K562 (cell line): ENCODE measurements at regions not wholly inside any gene's neighbourhood (a gene's known extent, or its start where the extent isn't known, plus 50 kb on each side); places are given as distances from the start of the nearest gene placed in this dataset.

Experiments used
- ATAC-seq: fragments of 200-7000 bp; cut with Tn5 transposase; 3 replicates; pipeline ENCODE4 v1.9.1; 2020; ENCODE audit warnings: moderate library complexity
- BruUV-seq: library from RNA; stranded (reverse); fragments of 400-500 nt; replicated peaks from 2 replicates; lab custom pipeline; 2021; lab: Mats Ljungman, UMichigan
- CTCF ChIA-PET: fragments of 300-600 bp; formaldehyde crosslinking; extraction: SDS; loops from one replicate; lab custom pipeline; 2021; ENCODE audit warnings: low intra/inter-chr PET ratio; lab: Yijun Ruan, JAX
- POLR2A ChIA-PET: fragments of 300-600, 350-650 bp; sonication (Branson Sonifier 250); formaldehyde crosslinking; extraction: SDS; loops from one replicate; lab custom pipeline; 2021; ENCODE audit warnings: antibody characterized with exemption, inconsistent platforms; lab: Yijun Ruan, JAX
- DNase-seq, 4 experiments: peaks; one replicate each; pipeline versions ENCODE4 v3.0.0 to v3.0.0-alpha.2; 2011 to 2018; ENCODE audit warnings: low spot score in 3 of 4, mixed read lengths in 3 of 4; ENCODE audit errors: extremely low read depth in 1 of 4
- FAIRE-seq: peaks from 2 replicates; lab custom pipeline; 2011; peaks lifted over from hg19 to GRCh38; lab: Jason Lieb, UNC
- H2AFZ ChIP-seq: 2 replicates; pipeline ENCODE4 v1.6.0; 2011; ENCODE audit warnings: low read depth, low read length, control low read depth, inconsistent platforms
- H3K27ac ChIP-seq: fragments of 200-600 bp; 3 replicates; pipeline ENCODE4 v1.8.0; 2011; ENCODE audit warnings: low read depth, mild to moderate bottlenecking, control low read depth, inconsistent platforms, low read length, moderate library complexity, mixed read lengths; ENCODE audit errors: extremely low read depth
- H3K27me3 ChIP-seq, 2 experiments: fragments of 300-600 bp in 1 of 2; 2 replicates in 1 of 2; 3 replicates in 1 of 2; pipeline versions ENCODE4 v1.6.0 to v1.8.0; 2011; ENCODE audit warnings: inconsistent platforms in 2 of 2, low read length in 2 of 2, mild to moderate bottlenecking in 1 of 2, mixed read lengths in 1 of 2, moderate library complexity in 1 of 2; ENCODE audit not compliant: control insufficient read depth in 2 of 2, insufficient read depth in 2 of 2
- H3K36me3 ChIP-seq: fragments of 300-600 bp; 3 replicates; pipeline ENCODE4 v1.8.0; 2011; ENCODE audit warnings: mild to moderate bottlenecking, low read length, inconsistent platforms; ENCODE audit not compliant: control insufficient read depth, insufficient read depth
- H3K4me1 ChIP-seq, 2 experiments: fragments of 200-600 bp in 1 of 2; replicated peaks in 1 of 2; 2 replicates in 1 of 2; 3 replicates in 1 of 2; pipeline versions ENCODE4 v1.5.1 to v1.8.0; 2011; ENCODE audit warnings: inconsistent platforms in 2 of 2, low read length in 2 of 2, mild to moderate bottlenecking in 1 of 2, mixed read lengths in 1 of 2, moderate library complexity in 1 of 2; ENCODE audit not compliant: control insufficient read depth in 2 of 2, insufficient read depth in 2 of 2
- H3K4me2 ChIP-seq: 2 replicates; pipeline ENCODE4 v1.6.1; 2011; ENCODE audit warnings: low read length, control low read depth, inconsistent platforms, mixed read lengths; ENCODE audit not compliant: insufficient read depth
- H3K4me3 ChIP-seq: fragments of 200-600 bp; sonication (generic), shearing (Covaris generic); 2 replicates; pipeline ENCODE4 v1.5.1; 2016; ENCODE audit warnings: control low read depth, inconsistent platforms
- H3K79me2 ChIP-seq: fragments of 200-600 bp; 3 replicates; pipeline ENCODE4 v1.8.0; 2011; ENCODE audit warnings: low read length, inconsistent platforms; ENCODE audit not compliant: control insufficient read depth, insufficient read depth
- H3K9ac ChIP-seq, 2 experiments: 2 replicates each; pipeline versions ENCODE4 v1.6.0 to v1.6.1; 2011; ENCODE audit warnings: low read depth in 2 of 2, low read length in 2 of 2, control low read depth in 1 of 2, inconsistent platforms in 1 of 2, mild to moderate bottlenecking in 1 of 2, mixed read lengths in 1 of 2; ENCODE audit not compliant: insufficient read depth in 1 of 2
- H3K9me1 ChIP-seq: one replicate; pipeline ENCODE4 v1.6.0; 2011; ENCODE audit warnings: inconsistent platforms, mild to moderate bottlenecking, low read length, moderate library complexity; ENCODE audit not compliant: control insufficient read depth, insufficient read depth
- H3K9me3 ChIP-seq: replicated peaks from 2 replicates; pipeline ENCODE4 v1.5.1; 2011; ENCODE audit warnings: low read depth, low read length, inconsistent platforms; ENCODE audit not compliant: control insufficient read depth, insufficient read depth
- H4K20me1 ChIP-seq: replicated peaks from 2 replicates; pipeline ENCODE4 v1.6.1; 2011; ENCODE audit warnings: low read length, inconsistent platforms, mixed read lengths; ENCODE audit not compliant: control insufficient read depth, insufficient read depth
- KLF16 ChIP-seq: IDR thresholded peaks from 2 replicates; pipeline ENCODE4 v1.6.1; 2016; ENCODE audit warnings: antibody characterized with exemption
- TCFL5 ChIP-seq: fragments of 250-450 bp; sonication (Bioruptor Pico); conservative IDR thresholded peaks from 2 replicates; pipeline ENCODE4 v1.6.1; 2021; ENCODE audit warnings: mild to moderate bottlenecking, moderate library complexity, matching md5 sums
- ZBTB49 ChIP-seq: sonication (generic); formaldehyde crosslinking; IDR thresholded peaks from 2 replicates; pipeline ENCODE4 v1.8.0; 2022; ENCODE audit warnings: missing genetic modification reagents, mild to moderate bottlenecking, borderline replicate concordance
- WGBS: fragments of 100-300 bp; shearing (Covaris generic); methylation state at CpG from one replicate; pipeline ENCODE4 v1.1.6; 2016; ENCODE audit warnings: low coverage, mixed read lengths; ENCODE audit not compliant: insufficient coverage; ENCODE audit errors: missing lambda C conversion rate; 5-methylcytosine and 5-hydroxymethylcytosine counted together
- in situ Hi-C: fragments of 300-500 bp; cut with MboI; formaldehyde crosslinking; loops from 4 replicates; pipeline ENCODE4 v1.15.0; 2018; ENCODE audit warnings: inconsistent platforms, mixed read lengths
- intact Hi-C: fragments of 100-400 bp; cut with micrococcal nuclease; formaldehyde crosslinking; loops from 2 replicates; pipeline ENCODE4 v1.14.2; 2022
- TF ChIP-seq, protein P1 (sequence below): sonication (generic); formaldehyde crosslinking; IDR thresholded peaks from 2 replicates; pipeline ENCODE4 v1.8.1; 2023; ENCODE audit warnings: mild to moderate bottlenecking, missing genetic modification reagents

- Histone ChIP-seq H3K9ac (no peak overlapping the region), H3K4me2 (no peak overlapping the region), H4K20me1 (no peaks in the 10 kb centered on the region), H3K4me3 (no peak overlapping the region), H3K79me2 (no peaks in the 10 kb centered on the region), H3K9me3 (no peaks in the 10 kb centered on the region), H3K27me3 (no peaks in the 10 kb centered on the region), H3K4me1 (no peaks in the 10 kb centered on the region), H2AFZ (no peak overlapping the region), H3K27ac (no peak overlapping the region), H3K36me3 (no peaks in the 10 kb centered on the region), H3K9me1 (no peaks in the 10 kb centered on the region)
- DNase-seq (no peak), ATAC-seq (no peak), FAIRE-seq (no peak)
- 0% methylated on average over 1 of the region's 1 CpG for WGBS
- intact Hi-C loops (no loop called here), in situ Hi-C loops (no loop called here)
- ChIA-PET POLR2A (no interaction called here), CTCF (no interaction called here)
- BruUV-seq, result no TSS peak
- TF ChIP-seq KLF16 (no peak), ZBTB49 (CRISPR knock-in tag) (no peak), TCFL5 (CRISPR knock-in tag) (no peak)
- TF ChIP-seq, protein P1, sequence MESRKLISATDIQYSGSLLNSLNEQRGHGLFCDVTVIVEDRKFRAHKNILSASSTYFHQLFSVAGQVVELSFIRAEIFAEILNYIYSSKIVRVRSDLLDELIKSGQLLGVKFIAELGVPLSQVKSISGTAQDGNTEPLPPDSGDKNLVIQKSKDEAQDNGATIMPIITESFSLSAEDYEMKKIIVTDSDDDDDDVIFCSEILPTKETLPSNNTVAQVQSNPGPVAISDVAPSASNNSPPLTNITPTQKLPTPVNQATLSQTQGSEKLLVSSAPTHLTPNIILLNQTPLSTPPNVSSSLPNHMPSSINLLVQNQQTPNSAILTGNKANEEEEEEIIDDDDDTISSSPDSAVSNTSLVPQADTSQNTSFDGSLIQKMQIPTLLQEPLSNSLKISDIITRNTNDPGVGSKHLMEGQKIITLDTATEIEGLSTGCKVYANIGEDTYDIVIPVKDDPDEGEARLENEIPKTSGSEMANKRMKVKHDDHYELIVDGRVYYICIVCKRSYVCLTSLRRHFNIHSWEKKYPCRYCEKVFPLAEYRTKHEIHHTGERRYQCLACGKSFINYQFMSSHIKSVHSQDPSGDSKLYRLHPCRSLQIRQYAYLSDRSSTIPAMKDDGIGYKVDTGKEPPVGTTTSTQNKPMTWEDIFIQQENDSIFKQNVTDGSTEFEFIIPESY (CRISPR knock-in tag), result no peak
These were observed 50.3 kb upstream of the DENND1B start for GRCh38 chr1:197825541-197825940.
